GM13977 (cell line): ENCODE measurements at regions not wholly inside any gene's neighbourhood (a gene's known extent, or its start where the extent isn't known, plus 50 kb on each side); places are given as distances from the start of the nearest gene placed in this dataset.

Source experiments
- DNase-seq: peaks from one replicate; pipeline ENCODE4 v3.0.0; 2012; ENCODE audit warnings: low spot score
- in situ Hi-C: fragments of 300-500 bp; cut with MboI; formaldehyde crosslinking; loops from one replicate; pipeline ENCODE4 v1.12.0; 2022; ENCODE audit warnings: low sequenced_read_pairs, low pct_unique_long_range_greater_than_20kb, mixed read lengths, inconsistent platforms; ENCODE audit not compliant: unreplicated experiment
- TF ChIP-seq, protein P1 (sequence below): IDR thresholded peaks from 2 replicates; pipeline ENCODE4 v1.5.1; 2012; ENCODE audit warnings: mild to moderate bottlenecking, control low read depth; ENCODE audit not compliant: insufficient read depth; ENCODE audit errors: extremely low read depth, missing control alignments

- DNase-seq: no peak
- in situ Hi-C loops: no loop called here
- TF ChIP-seq, protein P1, sequence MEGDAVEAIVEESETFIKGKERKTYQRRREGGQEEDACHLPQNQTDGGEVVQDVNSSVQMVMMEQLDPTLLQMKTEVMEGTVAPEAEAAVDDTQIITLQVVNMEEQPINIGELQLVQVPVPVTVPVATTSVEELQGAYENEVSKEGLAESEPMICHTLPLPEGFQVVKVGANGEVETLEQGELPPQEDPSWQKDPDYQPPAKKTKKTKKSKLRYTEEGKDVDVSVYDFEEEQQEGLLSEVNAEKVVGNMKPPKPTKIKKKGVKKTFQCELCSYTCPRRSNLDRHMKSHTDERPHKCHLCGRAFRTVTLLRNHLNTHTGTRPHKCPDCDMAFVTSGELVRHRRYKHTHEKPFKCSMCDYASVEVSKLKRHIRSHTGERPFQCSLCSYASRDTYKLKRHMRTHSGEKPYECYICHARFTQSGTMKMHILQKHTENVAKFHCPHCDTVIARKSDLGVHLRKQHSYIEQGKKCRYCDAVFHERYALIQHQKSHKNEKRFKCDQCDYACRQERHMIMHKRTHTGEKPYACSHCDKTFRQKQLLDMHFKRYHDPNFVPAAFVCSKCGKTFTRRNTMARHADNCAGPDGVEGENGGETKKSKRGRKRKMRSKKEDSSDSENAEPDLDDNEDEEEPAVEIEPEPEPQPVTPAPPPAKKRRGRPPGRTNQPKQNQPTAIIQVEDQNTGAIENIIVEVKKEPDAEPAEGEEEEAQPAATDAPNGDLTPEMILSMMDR: no peak
Measured at GRCh38 chrX:148381603-148382002, 118.8 kb upstream of the AFF2 start.

- DNase-seq: no peak
- in situ Hi-C loops: no loop called here
- TF ChIP-seq, protein P1: no peak
Measured at GRCh38 chrX:148382983-148383382, 117.4 kb upstream of the AFF2 start.

- in situ Hi-C loops: no loop called here
- TF ChIP-seq, protein P1: no peak
- no peak for DNase-seq
Measured at GRCh38 chrX:148385471-148385870, 114.9 kb upstream of the AFF2 start.

- in situ Hi-C loops: no loop called here
- DNase-seq: no peak
- TF ChIP-seq, protein P1: no peak
Measured at GRCh38 chrX:148389629-148390028, 110.8 kb upstream of the AFF2 start.

DNA sequence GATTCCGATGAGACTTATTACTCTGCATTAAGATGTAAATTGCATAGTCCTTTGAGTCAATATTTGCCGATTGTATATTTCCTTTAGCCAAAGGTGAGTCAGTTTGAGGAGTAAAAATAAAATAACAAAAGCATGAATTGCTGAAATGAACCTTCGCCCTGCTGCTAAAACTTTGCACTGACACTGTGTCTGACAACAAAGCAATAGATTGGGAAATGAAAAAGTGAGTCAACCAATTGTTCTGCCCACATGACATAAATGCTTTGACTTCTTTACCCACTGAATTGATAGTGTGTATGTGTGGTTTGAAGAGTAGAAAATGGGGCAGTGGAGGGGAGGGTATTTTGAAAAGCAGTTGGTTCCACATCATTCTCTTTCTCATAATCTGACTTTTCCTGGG lies 88.4 kb upstream of the AFF2 start:
- no peak for DNase-seq
- in situ Hi-C loops: no loop called here
- TF ChIP-seq, protein P1: no peak

DNA sequence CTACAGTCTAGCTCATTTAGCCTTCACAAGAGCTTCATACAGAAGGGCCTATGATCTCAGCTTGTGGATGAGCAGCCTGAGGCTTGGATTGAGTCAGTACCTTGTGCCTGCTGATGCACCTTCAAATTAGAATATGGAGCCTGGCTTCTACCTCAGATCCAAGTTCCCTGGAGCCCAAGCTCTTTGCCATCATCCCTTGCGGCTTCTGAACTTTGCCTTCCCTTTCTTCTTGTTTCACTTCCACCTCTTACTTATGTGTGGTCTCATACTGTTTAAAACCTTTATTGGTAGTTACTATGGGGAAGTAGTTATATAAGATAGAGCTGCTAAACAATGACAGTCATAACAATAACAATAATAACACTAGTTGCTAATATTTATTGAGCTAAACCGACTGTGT lies 84.3 kb upstream of the AFF2 start:
- no peak for DNase-seq
- TF ChIP-seq, protein P1: no peak
- in situ Hi-C loops: no loop called here

GRCh38 chrX:148416931-148417330 lies 83.5 kb upstream of the AFF2 start:
- TF ChIP-seq, protein P1: no peak
- in situ Hi-C loops: no loop called here
- DNase-seq: no peak
